ENCODE measurements at regions not wholly inside any gene's neighbourhood (a gene's known extent, or its start where the extent isn't known, plus 50 kb on each side); places are given as distances from the start of the nearest gene placed in this dataset.

DNA sequence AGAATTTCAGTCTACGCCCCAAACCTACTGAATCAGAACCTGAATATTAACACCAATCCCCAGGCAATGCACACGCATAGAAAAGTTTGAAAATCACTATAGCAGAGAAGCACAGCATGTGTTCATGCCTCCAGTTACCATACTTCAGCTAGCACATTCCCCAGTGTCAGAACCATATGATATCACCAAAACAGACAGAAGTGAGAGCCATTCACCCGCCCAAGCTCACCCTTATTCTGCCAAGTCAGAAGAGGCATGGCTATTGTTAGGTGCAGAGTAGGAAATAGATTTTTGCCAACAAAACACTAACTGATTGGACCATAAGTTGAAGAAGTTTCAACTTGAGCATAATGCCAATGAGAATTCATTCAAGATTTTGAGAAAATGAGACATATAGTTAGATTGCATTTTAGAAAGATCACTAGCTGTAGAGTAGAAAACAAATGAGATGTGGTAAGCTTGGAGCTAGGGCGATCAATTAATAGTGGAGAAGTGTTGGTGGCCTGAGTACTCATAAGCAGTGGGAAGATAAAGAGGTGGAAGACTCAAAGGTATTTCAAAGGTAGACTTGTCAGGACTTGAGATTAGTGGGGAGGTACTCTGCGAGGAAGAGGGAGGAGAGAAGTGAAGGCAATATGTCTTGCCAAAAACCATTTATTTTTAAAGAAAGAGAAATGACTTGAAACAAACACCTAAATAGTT, 492.4 kb downstream of the SUCLA2 start:
- TF ChIP-seq GATA2 (IDR thresholded peaks at IDR 0.05; ENCODE audit: low read depth, low read length) = no peak

DNA sequence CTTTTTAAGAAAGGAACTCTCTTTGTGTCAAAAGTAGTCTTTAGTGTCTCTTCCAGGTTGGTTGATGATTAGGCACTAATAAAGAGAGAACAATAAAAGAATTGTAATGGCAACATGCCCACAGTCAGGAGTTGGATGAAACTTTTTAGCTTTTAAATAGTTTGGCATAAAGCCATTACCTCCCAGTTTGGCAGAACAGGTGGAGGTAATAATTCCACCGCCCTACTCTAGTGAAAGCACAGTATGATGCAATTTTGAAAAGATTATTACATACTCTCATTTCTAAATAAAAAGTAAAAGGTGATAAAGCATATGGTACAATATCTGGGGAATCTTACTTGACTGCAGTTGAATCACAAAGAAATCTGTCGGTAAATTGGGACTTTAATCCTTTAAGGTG, 497.6 kb downstream of the SUCLA2 start:
- no peak for TF ChIP-seq GATA2 (IDR thresholded peaks at IDR 0.05; ENCODE audit: low read depth, low read length)
- TF ChIP-seq GATA3 (IDR thresholded peaks at IDR 0.05; ENCODE audit: low read depth, low read length) = no peak

DNA sequence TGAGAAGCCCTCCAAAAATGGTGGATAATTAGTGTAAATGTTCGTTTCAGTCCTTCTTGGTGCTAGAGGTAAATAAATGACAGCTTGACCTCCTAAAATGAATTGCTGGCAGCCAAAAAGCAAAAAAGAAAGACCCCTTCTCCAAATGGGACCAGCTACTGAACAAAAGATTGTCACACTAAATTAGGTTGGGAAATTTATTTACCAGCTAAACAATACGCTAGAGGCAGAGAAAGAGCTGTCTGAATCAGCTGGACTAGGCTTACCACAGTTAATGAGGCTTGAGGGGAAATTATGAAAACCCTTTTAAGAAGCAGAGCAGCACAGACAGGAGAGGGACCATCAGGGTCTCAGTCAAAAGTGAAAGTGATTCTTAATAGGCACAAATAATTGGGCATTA, 498.9 kb downstream of the SUCLA2 start:
- TF ChIP-seq GATA3 (IDR thresholded peaks at IDR 0.05; ENCODE audit: low read depth, low read length) (no peak), GATA2 (IDR thresholded peaks at IDR 0.05; ENCODE audit: low read depth, low read length) (no peak)

DNA sequence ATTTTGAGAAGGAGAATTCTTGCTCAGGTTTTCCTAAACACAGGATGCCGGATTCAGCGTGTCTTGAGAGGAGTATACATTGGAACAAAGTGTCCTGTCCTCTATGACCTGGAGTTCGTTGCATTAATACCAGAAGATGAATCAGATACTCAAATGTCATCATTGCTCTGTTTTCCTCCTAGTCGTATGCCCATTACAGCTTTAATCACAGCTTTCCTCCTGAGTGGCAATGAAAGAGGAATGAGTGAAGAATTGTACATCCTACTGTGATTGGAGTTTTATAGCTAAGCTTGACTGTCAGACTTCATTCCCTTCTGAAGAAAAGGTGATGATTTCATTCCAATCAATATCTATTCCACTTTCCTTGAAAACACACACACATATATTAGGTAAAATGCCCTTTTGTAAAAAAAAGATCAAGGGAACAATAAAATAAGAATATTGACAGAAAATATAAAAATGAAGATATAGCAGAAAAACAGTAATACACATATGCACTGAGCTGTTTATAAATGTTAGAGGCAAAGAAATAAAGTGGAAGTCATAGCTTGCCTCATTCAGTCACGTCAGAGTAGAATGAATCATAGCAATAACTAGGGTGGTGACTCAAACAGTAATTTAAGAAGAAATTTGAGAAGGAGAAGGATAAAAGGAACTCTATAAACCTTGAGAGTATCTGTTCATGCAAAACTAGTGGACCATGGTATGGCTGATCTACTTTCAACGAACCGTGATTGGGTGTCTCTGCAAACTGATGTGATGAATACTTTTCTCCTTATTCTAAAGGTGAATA, 501.5 kb downstream of the SUCLA2 start:
- no peak for TF ChIP-seq GATA3 (IDR thresholded peaks at IDR 0.05; ENCODE audit: low read depth, low read length)
- no peak for TF ChIP-seq GATA2 (IDR thresholded peaks at IDR 0.05; ENCODE audit: low read depth, low read length)

DNA sequence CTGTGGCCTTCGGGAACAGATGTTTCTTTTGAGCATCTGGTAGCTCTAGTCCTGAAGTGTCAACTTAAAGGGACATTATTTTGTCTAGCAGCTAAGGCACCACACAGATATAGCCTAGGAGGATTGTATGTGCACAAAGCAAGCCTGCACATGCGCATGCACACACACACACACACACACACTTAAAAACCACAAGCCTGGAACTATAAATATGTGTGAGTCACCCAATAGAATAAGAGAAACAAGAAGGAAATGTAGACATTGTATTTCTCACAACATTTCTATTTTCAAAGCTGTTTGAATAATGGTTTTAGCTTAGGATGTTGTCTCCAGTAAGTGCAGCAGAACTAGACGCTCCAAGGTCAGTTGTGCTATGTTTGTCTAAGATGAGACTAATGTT, 516.5 kb downstream of the SUCLA2 start:
- TF ChIP-seq GATA2 (IDR thresholded peaks at IDR 0.05; ENCODE audit: low read depth, low read length) (no peak), GATA3 (IDR thresholded peaks at IDR 0.05; ENCODE audit: low read depth, low read length) (no peak)

DNA sequence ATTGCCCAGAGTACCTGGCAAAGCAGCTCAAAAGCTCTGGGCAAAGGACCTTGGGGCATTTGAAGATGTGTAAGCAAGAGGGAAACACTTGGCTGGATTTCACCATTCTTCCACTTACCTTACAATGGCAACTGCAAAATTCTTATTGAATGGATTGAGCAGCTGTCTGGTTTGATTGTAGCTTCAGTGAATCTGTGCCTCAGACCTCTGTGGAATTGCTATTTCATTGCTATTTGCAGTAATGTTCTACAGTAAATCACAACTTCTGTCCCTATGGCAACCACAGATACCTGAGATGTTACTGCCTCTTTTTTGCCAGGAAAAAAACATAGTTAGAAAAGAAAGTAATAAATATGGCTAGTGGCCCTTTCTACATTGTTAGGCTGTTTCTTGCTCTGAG, 519.5 kb downstream of the SUCLA2 start:
- no peak for TF ChIP-seq GATA3 (IDR thresholded peaks at IDR 0.05; ENCODE audit: low read depth, low read length)
- no peak for TF ChIP-seq GATA2 (IDR thresholded peaks at IDR 0.05; ENCODE audit: low read depth, low read length)

DNA sequence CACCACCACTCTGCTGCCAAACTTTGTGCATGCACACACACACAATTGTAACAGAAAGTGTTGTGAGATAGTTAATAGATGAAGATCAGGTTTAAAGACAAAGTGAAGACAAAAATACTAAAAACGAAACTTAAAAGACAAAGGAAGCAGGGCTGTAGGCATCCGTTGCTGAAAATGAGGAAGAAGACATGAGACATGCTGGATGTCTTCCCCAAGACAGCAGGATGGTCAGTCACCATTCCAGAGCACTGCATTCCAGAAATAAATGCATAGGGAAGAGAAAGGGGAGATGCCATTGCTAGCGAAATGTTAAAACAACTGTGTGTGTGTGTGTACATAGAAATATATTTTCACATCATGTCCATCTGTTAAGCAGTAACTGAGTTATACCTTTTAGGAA, 520.1 kb downstream of the SUCLA2 start:
- TF ChIP-seq GATA3 (IDR thresholded peaks at IDR 0.05; ENCODE audit: low read depth, low read length) = no peak
- TF ChIP-seq GATA2 (IDR thresholded peaks at IDR 0.05; ENCODE audit: low read depth, low read length) = no peak

DNA sequence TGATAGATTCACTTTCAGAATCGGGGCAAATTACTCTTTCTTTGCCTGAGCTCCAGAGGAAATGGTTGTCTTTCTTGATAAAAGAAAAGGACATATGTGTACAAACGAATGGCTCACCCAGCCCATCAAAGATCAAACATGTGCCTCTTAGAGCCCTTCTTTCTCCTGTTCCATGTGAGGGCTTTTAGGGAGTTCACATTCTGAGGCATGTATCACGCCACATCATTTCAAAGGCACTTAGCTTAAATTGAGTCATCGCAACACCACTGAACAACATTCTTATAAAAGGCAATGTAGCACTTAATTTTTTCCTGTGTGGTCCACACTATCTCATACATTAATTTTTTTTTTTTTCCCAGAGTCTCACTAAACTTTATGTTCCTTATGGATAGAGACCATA, 521.0 kb downstream of the SUCLA2 start:
- TF ChIP-seq GATA3 (IDR thresholded peaks at IDR 0.05; ENCODE audit: low read depth, low read length) = no peak
- TF ChIP-seq GATA2 (IDR thresholded peaks at IDR 0.05; ENCODE audit: low read depth, low read length) = no peak

DNA sequence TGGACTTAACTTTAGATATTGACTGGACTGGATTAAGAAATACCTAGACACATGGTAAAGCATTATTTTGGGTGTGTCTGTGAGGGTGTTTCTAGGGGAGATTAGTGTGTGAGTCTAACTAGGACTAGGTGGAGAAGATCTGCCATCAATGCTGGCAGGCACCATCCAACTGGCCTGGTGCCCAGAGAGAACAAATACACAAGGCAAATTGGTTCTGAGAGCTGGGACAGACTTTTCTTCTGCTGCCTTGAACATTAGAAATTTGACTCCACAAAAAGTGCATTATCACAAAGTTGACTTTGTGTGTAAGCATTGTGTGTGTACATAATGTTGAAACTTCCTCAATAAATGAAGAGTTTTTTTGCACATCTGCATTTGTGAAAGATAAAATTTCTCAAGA, 522.1 kb downstream of the SUCLA2 start:
- no peak for TF ChIP-seq GATA2 (IDR thresholded peaks at IDR 0.05; ENCODE audit: low read depth, low read length)
- no peak for TF ChIP-seq GATA3 (IDR thresholded peaks at IDR 0.05; ENCODE audit: low read depth, low read length)

DNA sequence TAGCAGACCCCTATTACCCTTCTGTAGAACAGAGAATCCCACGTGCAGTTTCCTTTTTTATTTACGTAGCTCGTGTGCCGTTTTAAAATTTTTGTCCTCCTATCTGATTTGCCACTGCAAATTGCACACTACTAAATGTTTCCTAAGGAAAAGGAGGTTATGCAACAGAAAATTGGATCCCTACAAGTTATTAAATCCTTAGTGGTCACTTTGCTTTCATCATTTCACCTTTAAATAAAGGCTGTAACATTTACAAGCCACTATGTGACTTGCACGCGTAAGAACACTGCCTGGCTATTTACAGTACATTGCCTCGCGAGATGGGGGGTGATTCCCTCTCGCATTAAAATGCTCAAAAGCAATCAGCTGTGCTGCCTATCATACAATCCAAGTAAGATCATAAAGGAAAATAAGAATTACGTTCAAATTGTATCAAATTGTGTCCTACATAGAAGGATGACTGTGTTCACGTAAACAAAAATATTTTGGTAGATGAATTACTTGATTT, 525.6 kb downstream of the SUCLA2 start:
- TF ChIP-seq GATA3 (IDR thresholded peaks at IDR 0.05; ENCODE audit: low read depth, low read length) (no peak), GATA2 (IDR thresholded peaks at IDR 0.05; ENCODE audit: low read depth, low read length) (no peak)

DNA sequence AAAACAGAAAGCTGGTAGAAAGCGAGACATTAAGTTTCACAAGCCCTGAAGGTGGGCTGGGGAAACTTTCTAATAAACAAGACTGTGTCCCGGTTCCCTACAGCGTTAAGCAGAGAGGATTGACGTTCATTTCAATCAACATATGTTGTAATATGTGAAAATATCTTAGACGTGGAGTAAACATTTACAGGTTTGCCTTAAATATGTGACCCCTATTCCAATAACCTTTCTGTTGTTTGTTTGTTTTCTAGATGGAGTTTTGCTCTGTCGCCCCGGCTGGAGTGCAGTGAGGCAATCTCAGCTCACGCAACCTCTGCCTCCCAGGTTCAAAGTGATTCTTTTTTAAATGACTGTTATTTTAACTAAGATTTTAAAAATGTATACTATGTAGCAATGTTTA, 526.2 kb downstream of the SUCLA2 start:
- TF ChIP-seq GATA3 (IDR thresholded peaks at IDR 0.05; ENCODE audit: low read depth, low read length) (no peak), GATA2 (IDR thresholded peaks at IDR 0.05; ENCODE audit: low read depth, low read length) (no peak)

DNA sequence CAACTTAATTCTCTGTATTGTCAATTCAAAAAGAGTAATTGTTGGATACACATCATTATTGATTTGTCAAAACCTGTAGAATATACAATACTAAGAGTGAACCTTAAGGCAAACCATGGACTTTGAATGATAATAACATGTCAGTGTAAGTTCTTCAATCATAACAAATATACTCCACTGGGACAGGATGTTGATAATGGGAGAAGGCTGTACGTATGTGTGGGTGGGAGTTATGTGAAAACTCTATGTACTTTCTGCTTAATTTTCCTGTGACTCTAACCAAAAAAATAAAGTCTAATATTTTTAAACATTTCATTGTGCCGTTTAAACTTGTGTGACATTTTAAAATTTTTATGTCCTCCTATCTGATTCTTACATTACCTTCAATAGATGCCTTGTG, 526.7 kb downstream of the SUCLA2 start:
- TF ChIP-seq GATA2 (IDR thresholded peaks at IDR 0.05; ENCODE audit: low read depth, low read length) = no peak
- no peak for TF ChIP-seq GATA3 (IDR thresholded peaks at IDR 0.05; ENCODE audit: low read depth, low read length)

DNA sequence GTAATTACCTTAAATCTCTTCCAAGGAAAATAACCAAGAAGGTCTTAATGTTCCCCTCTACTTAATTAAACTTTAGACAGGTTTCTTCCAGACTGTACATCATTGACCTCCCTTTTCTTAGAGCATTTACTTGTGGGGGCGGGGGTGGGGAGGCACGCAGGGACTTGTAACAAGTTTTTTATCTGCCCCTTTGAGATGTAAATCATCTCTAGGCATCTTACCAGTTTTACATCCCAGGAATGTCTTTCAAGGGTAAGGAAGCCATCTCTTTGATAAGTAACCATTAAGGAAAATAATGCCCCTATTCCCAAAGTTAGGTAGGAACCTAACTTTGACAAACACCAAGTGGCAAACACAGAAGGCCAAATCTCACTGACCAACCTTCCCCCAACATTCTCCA, 528.6 kb downstream of the SUCLA2 start:
- TF ChIP-seq GATA2 (IDR thresholded peaks at IDR 0.05; ENCODE audit: low read depth, low read length) (no peak), GATA3 (IDR thresholded peaks at IDR 0.05; ENCODE audit: low read depth, low read length) (no peak)

DNA sequence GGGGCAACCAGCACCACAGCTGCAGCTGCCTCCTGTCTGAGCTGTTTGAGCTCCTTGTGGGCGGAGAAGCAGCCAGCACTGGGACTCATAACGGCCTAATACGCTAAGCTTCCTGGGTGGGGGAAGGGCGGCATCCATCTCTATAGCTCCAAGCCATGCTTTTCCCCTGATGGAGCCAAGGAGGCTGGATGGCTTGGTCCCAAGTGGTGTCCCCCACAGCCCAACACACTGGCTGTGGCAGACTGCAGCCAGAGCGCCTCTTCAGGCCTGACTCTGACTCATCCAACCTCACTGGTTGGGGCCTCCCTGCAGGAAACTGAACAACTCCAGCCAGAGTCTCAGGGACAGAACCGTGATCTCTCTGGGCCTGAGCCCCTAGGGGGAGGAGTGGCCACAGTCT, 537.3 kb downstream of the SUCLA2 start:
- no peak for TF ChIP-seq GATA2 (IDR thresholded peaks at IDR 0.05; ENCODE audit: low read depth, low read length)
- TF ChIP-seq GATA3 (IDR thresholded peaks at IDR 0.05; ENCODE audit: low read depth, low read length) = no peak

DNA sequence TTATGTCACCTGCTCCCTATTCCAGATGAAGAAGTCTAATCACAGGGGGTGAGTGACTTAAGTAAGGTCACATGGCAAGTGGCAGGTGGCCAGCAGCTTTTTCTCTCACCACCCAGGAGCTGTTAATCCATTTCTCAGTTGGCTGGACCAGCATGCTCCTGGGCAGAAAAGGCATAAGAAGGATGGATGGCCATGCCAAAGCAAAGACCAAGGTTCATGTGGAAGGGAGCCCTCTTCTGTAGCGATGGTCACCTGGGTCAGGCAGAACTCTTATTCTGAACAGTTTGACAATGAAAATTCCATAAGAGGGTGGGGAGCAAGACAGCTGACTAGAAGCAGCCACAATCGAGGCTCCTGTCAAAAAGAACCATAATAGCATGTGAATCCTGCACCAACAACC, 538.1 kb downstream of the SUCLA2 start:
- TF ChIP-seq GATA2 (IDR thresholded peaks at IDR 0.05; ENCODE audit: low read depth, low read length) (no peak), GATA3 (IDR thresholded peaks at IDR 0.05; ENCODE audit: low read depth, low read length) (no peak)
